Transverse colon (tissue), 4 donors: ENCODE measurements at regions not wholly inside any gene's neighbourhood (a gene's known extent, or its start where the extent isn't known, plus 50 kb on each side); places are given as distances from the start of the nearest gene placed in this dataset.
"Not testable (repeated sequence)": the region's sequence is repeated elsewhere in the genome, so short reads cannot be mapped to it uniquely, and the experiment has no call there.

Experiments
- DNase-seq: peaks from one replicate; pipeline ENCODE4 v3.0.0-alpha.2; 2019
- H3K27ac ChIP-seq, 4 donors: fragments of 200-600 bp; sonication (generic); 2 replicates each; pipeline ENCODE4 v1.5.1; 2016 to 2018; ENCODE audit warnings: inconsistent platforms in 4 of 4
- H3K27me3 ChIP-seq: fragments of 200-600 bp; sonication (generic); 2 replicates; pipeline ENCODE4 v1.5.1; 2017; ENCODE audit warnings: inconsistent platforms
- H3K36me3 ChIP-seq, 4 donors: fragments of 200-600 bp; sonication (generic); 2 replicates each; pipeline ENCODE4 v1.5.1; 2017 to 2019; ENCODE audit warnings: inconsistent platforms in 4 of 4
- H3K4me1 ChIP-seq, 4 donors: fragments of 200-600 bp; sonication (generic); 2 replicates each; pipeline ENCODE4 v1.5.1; 2017 to 2020; ENCODE audit warnings: inconsistent platforms in 4 of 4
- H3K4me3 ChIP-seq, 4 donors: fragments of 200-600 bp; sonication (generic); 1 replicate in 1 of 4; 2 replicates in 3 of 4; pipeline versions ENCODE4 v1.5.1 to v1.6.1; 2017 to 2019; ENCODE audit warnings: inconsistent platforms in 4 of 4
- H3K9me3 ChIP-seq, 2 donors: fragments of 200-600 bp; sonication (generic); 2 replicates each; pipeline ENCODE4 v1.5.1; 2017 to 2019; ENCODE audit warnings: inconsistent platforms in 2 of 2
- CTCF ChIP-seq, 5 experiments: fragments of 200-600 bp in 3 of 5; fragments of 450-650 bp in 2 of 5; sonication (generic) in 3 of 5; IDR thresholded peaks; 1 replicate in 2 of 5; 2 replicates in 3 of 5; pipeline ENCODE4 v1.5.1; 2016 to 2017; ENCODE audit warnings: antibody characterized with exemption in 5 of 5, inconsistent platforms in 3 of 5, mild to moderate bottlenecking in 2 of 5, moderate library complexity in 1 of 5
- EP300 ChIP-seq: sonication (generic); formaldehyde crosslinking; IDR thresholded peaks from one replicate; pipeline ENCODE4 v1.6.1; 2017; ENCODE audit warnings: antibody characterized with exemption, low read depth
- POLR2A ChIP-seq: fragments of 450-650 bp; IDR thresholded peaks from one replicate; pipeline ENCODE4 v1.6.1; 2016; ENCODE audit warnings: antibody characterized with exemption, mild to moderate bottlenecking, moderate library complexity
- POLR2AphosphoS5 ChIP-seq, 3 donors: sonication (generic); formaldehyde crosslinking; IDR thresholded peaks; one replicate each; pipeline ENCODE4 v1.6.1; 2016; ENCODE audit warnings: antibody characterized with exemption in 3 of 3
- WGBS, 2 donors: methylation state at CpG; one replicate each; pipeline ENCODE4 v1.1.5; 2018; ENCODE audit warnings: low coverage in 1 of 2; 5-methylcytosine and 5-hydroxymethylcytosine counted together
- in situ Hi-C, 4 donors: fragments of 200-750 bp; cut with MboI; loops; one replicate each; pipeline versions ENCODE4 v1.15.0 to v1.15.1; 2017; ENCODE audit warnings: low sequenced_read_pairs in 3 of 4, low pct_ligation_motif_present in 1 of 4, low pct_unique_long_range_greater_than_20kb in 1 of 4
- intact Hi-C: fragments of 100-400 bp; cut with DNase I; formaldehyde crosslinking; loops from one replicate; pipeline ENCODE4 v1.15.1; 2023; ENCODE audit warnings: low total_unique reads

GRCh38 chr1:113297749-113298148 lies 92.6 kb upstream of the MAGI3 start:
- DNase-seq = no peak
- Histone ChIP-seq H3K4me3 (no peak overlapping the region), H3K4me1 (peaks cover 0 to 2% (median 0%) of the 10 kb centered on the region in 4 donors), H3K27me3 (no peaks in the 10 kb centered on the region), H3K9me3 (no peaks in the 10 kb centered on the region), H3K27ac (no peak overlapping the region), H3K36me3 (no peaks in the 10 kb centered on the region)
- intact Hi-C loops = no loop called here
- TF ChIP-seq POLR2AphosphoS5 (IDR thresholded peaks at IDR 0.05) = no peak
- TF ChIP-seq CTCF (IDR thresholded peaks at IDR 0.05) = no peak
- TF ChIP-seq POLR2A = no peak
- no peak for TF ChIP-seq EP300
- in situ Hi-C loops = no loop called here
- WGBS, 2 donors = 83 to 86% methylated on average over 1 of the region's 1 CpG

GRCh38 chr1:113298941-113299340 lies 91.4 kb upstream of the MAGI3 start:
- no peak overlapping the region for H3K27ac ChIP-seq
- no peaks in the 10 kb centered on the region for H3K27me3 ChIP-seq
- TF ChIP-seq EP300 (no peak), POLR2AphosphoS5 (IDR thresholded peaks at IDR 0.05) (no peak), CTCF (IDR thresholded peaks at IDR 0.05) (no peak)
- 79 to 83% methylated on average over 3 of the region's 3 CpGs for WGBS, 2 donors
- no peaks in the 10 kb centered on the region for H3K36me3 ChIP-seq
- DNase-seq = no peak
- no peaks in the 10 kb centered on the region for H3K4me1 ChIP-seq
- H3K9me3 ChIP-seq = no peaks in the 10 kb centered on the region
- intact Hi-C loops (no loop called here), in situ Hi-C loops (no loop called here)
- H3K4me3 ChIP-seq = no peak overlapping the region

GRCh38 chr1:113302636-113303035 lies 87.7 kb upstream of the MAGI3 start:
- H3K4me3 ChIP-seq = no peak overlapping the region
- intact Hi-C loops (no loop called here), in situ Hi-C loops (no loop called here)
- no peaks in the 10 kb centered on the region for H3K4me1 ChIP-seq
- H3K27me3 ChIP-seq = no peaks in the 10 kb centered on the region
- TF ChIP-seq CTCF (IDR thresholded peaks at IDR 0.05) (no peak), EP300 (no peak), POLR2A (no peak), POLR2AphosphoS5 (IDR thresholded peaks at IDR 0.05) (no peak)
- H3K27ac ChIP-seq = no peak overlapping the region
- DNase-seq = no peak
- no peaks in the 10 kb centered on the region for H3K9me3 ChIP-seq
- no peaks in the 10 kb centered on the region for H3K36me3 ChIP-seq
- 55 to 70% methylated on average over 2 of the region's 2 CpGs for WGBS, 2 donors

- DNase-seq = no peak
- TF ChIP-seq POLR2A = no peak
- TF ChIP-seq CTCF (IDR thresholded peaks at IDR 0.05) = no peak
- TF ChIP-seq EP300 = no peak
- 83% methylated on average over 2 to 9 of the region's 9 CpGs for WGBS, 2 donors
- intact Hi-C loops (no loop called here), in situ Hi-C loops (no loop called here)
- Histone ChIP-seq H3K9me3 (no peaks in the 10 kb centered on the region), H3K27me3 (no peaks in the 10 kb centered on the region), H3K4me1 (no peaks in the 10 kb centered on the region), H3K36me3 (no peaks in the 10 kb centered on the region), H3K4me3 (no peak overlapping the region), H3K27ac (no peak overlapping the region)
Measured at GRCh38 chr1:113303267-113303666, 87.0 kb upstream of the MAGI3 start.

- intact Hi-C loops, H3K4me1 ChIP-seq, H3K4me3 ChIP-seq, H3K27me3 ChIP-seq, H3K36me3 ChIP-seq, in situ Hi-C loops, H3K9me3 ChIP-seq, DNase-seq, H3K27ac ChIP-seq: not testable (repeated sequence)
- 91% methylated on average over 4 of the region's 4 CpGs; no CpG with 5 or more reads in 1 of the 2 donors for WGBS, 2 donors
Measured at GRCh38 chr1:113305029-113305428, 85.3 kb upstream of the MAGI3 start.
